GM19035 (cell line): ENCODE measurements at regions not wholly inside any gene's neighbourhood (a gene's known extent, or its start where the extent isn't known, plus 50 kb on each side); places are given as distances from the start of the nearest gene placed in this dataset.

Source experiments
- ATAC-seq: cut with Tn5 transposase; IDR thresholded peaks from one replicate; pipeline ENCODE4 v1.9.1; 2021; ENCODE audit not compliant: unreplicated experiment

- ATAC-seq: no peak
Measured at GRCh38 chr15:95416576-95416975, 913.9 kb upstream of the NR2F2 start.

GRCh38 chr15:95417761-95418160 is 912.7 kb upstream of the NR2F2 start:
- ATAC-seq: no peak

- no peak for ATAC-seq
Measured at GRCh38 chr15:95422255-95422654, 908.2 kb upstream of the NR2F2 start.

DNA sequence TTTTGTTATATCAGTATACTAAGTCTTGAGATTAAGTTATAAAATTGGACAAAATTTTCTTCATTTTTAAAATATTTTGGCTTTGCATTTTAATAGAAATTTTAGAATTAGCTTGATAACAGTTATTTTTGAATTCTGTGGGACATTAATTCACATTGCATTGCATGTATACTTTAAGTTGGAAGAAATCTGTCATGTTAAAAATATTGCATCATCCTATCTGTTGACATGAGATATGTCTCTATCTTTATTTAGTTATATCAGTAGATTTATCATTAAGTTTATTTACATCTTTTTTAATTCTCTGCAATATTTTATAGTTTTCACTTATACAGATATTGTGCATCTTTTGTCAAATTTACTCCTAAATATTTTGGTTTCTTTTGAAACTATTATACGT is 904.6 kb upstream of the NR2F2 start:
- ATAC-seq: no peak

DNA sequence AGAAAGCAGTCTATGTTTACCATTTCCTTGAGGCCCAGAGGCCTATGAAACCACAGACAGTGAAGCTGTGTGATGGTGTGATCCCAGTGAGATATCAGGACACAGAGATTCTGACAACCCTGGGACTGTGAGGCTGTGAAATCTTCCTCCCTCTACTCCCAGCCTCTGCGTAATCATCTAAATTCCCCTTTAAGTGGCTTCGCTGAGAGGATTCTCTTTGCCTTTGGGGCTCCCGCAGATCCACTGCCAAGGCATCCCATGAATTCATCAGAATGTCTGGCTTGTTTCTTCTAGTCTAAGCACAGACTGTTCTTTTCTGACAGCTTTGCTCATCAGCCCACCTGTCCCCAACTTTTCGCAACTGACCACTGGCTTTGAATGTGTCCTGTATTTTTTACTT is 901.2 kb upstream of the NR2F2 start:
- no peak for ATAC-seq

- ATAC-seq: no peak
Measured at GRCh38 chr15:95431518-95431917, 899.0 kb upstream of the NR2F2 start.

DNA sequence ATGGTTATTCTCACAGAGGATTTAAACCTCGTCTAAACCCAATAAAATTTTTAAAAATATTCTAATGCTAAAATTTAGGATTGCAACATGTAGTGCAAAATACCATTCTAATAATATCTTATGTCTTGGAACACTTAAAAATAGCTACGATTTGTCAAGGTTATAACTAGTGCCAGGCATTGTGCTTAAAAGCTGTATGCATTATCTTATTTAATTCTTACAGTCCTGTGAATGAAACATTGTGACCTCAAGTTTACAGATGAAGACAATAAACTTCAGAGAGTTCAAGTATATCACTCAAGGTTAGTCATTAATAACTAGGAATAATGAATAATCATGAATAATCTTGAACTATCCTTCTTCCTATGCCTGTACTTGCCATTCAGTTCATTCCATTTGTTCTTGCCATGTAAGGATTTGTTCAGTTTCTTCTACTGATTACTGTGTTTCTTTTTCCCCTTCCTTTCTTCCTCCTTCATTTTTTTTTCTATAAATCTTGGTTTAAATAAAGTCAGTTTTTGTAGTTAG is 897.6 kb upstream of the NR2F2 start:
- ATAC-seq: no peak

- no peak for ATAC-seq
Measured at GRCh38 chr15:95439922-95440376, 890.6 kb upstream of the NR2F2 start.

GRCh38 chr15:95440712-95441111 is 889.8 kb upstream of the NR2F2 start:
- ATAC-seq: no peak

DNA sequence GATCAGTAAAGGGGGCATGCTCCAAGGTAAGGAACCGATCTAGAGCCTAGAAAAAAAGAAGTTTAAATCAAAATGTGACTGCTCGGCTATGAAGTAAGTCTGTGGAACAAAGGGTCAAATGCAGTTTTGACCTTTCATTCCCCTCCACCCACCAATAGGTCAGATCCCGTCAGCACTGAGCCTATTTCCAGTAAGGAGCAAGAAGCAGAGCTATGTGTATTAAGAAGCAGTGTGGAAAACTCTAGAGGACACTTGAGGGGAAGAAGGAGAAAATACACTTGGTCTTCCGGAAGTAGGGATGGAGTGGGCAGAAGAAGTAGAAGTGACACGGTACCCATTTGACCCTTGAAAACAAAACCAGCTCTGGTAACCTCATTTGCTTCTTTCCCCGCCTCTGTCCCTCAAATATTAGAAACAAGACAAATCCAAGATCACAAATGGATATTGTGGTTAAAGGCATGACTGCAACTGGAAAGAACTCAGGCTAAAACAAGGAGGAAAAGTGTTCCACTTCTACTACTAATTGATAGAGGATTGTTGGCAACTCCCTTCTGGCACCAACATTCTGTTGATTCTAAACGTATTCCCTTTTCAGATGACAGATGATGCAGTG is 888.3 kb upstream of the NR2F2 start:
- no peak for ATAC-seq

DNA sequence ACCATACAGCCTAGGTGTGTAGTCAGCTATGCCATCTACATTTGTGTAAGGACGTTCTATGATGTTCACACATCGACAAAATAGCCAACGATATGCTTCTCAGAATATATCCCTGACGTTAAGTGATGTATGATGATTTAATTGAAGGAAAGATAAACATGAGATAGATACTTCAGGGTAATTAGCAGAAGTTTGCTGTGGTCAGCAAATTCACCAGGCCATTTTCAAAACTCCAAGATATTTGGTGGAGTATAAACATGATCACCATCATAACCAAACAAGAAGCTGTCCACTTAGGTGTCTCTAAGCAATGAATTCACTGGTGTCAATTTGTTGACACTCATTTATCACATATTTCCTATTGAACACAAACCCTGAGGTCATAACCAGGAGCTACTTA is 885.6 kb upstream of the NR2F2 start:
- no peak for ATAC-seq

GRCh38 chr15:95446854-95447253 is 883.6 kb upstream of the NR2F2 start:
- no peak for ATAC-seq

DNA sequence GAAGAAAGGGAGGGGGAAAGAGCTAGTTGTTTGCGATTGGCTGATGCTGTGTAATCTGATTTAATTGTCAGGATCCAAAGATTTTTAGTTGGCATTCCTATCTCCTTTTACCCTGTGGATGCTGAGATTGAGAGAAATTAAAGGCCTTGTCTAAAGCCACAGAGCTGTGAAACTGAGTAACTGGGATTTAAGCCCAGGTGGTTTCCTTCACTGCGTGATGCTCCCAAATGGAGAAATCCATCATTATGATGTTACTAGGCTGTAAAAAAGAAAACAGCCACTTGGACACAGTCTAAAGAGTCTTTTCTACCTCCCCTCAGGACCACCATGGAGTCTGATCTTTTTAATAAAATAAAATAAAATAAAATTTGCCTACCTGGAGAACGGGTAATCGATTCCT is 883.0 kb upstream of the NR2F2 start:
- no peak for ATAC-seq

DNA sequence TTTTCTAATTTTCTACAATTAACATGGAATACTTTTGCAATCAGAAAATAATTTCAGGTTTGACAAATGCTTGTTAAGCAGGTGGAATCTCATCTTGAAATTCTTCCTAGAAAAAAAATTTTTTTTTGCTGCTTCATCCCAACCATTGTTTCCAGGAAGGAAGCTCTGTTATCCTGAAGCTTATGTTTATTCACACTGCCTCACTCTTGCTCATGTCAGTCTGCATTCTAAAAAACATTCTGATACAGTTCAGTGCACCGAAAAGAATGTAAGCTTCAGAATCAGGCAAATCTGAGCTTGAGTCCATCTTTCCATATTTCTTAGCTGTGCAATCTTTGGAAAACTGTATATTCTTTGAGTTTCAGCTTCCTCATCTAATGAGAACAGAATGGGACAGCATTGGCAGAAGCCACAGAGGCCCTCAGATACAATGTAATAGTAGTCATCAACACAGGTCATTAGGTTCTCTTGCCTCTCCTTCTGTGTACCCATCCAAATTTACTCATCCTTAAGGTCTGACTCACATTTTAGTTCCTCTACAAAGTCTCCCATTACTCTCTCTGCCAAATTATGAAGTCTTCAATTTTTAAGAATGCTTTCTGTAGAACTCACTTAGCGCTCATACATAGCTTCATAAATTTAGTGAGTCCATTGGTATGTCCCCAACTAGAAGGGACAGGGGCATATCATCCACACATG is 881.8 kb upstream of the NR2F2 start:
- no peak for ATAC-seq

DNA sequence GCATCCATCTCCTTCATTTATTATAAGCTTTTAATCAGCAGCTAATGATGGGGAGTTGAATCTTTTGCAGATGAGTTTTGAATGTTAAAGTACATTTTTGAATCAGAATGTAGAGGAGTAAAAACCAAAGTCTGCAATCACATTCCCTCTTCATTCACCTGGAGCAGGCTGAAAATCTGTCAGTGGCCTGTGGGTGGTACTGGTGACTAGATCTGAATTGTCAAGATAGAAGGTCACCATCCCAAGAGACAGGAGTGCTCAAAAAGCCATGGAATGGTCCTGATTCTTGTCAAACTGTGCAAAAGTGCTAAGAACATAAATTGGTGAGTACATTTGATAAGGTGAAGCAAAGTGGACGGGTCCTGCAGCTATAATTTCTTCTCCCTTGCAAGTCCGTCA is 881.3 kb upstream of the NR2F2 start:
- ATAC-seq: no peak

- no peak for ATAC-seq
Measured at GRCh38 chr15:95450413-95450812, 880.1 kb upstream of the NR2F2 start.

DNA sequence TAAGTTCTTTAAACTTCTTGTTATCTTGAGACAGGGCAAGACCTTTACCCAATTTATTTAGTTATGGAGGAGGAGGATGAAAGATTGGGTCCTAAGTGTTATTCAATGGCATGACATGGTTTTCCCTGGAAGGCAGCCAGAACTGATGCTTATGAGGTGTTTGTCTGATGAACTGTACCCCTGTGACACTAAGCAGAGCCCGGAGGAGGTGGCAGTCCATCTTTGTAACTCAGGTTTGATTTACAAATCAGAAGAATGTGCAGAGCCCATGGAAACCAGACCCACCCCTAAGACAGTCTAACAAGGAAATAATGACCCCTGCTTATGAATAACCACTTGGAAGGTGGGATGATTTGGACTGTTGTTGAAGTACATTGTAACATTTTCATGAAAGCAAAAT is 878.6 kb upstream of the NR2F2 start:
- no peak for ATAC-seq

DNA sequence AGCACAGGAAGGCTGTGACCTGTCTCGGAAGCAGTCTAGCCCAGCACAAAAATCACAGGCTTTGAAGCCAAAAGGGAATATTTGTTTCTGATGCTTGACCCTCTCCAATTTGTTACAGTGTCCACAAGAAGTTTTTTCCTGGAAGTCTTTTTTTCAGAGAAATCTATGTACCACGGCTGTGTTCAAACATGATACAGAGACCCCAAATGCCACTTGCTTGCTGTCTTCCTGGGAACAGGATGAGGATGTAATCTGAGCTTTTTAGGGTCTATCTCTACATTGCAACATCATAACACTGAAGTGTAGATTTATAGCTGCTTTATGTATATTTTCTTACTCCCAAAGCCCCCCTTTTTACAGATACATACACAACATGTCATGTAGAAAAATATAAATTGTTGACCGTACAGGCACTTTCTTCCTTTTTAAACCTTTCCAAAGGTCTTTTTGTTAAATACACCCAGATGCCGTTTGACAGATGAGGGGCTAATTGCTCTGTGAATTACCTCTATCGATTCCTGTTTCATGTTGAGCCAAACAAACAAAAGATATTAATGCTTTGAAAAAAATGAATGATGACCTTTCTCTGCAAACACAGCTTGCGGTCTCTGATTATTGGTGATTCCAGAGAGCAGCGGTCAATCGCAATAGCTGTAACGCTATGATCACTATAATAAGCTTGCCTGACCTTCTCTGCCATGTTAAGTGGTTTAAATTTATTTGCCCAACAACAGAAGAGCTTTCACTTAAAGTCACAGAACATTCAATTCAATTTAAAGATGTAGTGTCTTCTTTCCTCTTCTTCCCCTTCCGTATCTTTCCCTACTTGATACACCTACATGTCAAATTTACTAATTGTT is 875.9 kb upstream of the NR2F2 start:
- ATAC-seq: no peak

DNA sequence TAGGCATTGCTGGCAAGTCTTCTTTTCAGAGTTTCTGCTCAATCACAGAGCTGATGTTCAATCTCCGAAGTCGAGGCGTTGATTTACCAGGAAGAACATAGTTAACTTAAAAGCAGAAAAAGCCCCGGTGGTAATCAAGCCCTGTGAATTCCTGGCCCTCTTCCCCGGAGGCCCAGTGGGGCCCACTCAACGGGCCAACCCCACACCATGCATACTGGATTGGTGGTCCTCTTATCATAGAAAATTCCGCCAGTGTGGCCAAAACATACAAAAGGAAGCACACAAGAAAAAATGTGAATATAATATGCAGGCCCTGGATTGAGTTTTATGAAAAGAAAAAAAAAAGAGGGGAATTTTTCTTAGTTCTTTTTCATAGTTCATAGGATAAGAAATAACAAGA is 873.0 kb upstream of the NR2F2 start:
- no peak for ATAC-seq

DNA sequence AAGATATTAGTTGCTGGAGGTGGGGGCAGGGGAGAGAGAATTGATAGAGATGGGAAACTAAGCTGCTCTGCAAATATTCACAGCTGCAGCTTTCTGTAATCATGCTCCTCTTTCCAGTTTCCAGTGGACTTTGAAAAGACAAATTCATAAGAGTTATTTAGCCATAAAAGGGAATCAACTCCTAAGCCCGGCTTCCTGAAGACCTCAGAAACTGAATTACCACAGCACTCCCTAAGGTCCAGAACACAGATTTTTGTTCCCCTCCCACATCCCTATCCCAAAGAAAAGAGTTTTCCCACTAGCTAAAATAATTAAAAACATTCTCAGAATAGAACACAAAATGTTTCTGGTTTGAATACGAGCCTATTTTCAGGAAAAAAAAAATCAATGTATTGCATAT is 871.8 kb upstream of the NR2F2 start:
- ATAC-seq: no peak

GRCh38 chr15:95459273-95459672 is 871.2 kb upstream of the NR2F2 start:
- ATAC-seq: no peak

DNA sequence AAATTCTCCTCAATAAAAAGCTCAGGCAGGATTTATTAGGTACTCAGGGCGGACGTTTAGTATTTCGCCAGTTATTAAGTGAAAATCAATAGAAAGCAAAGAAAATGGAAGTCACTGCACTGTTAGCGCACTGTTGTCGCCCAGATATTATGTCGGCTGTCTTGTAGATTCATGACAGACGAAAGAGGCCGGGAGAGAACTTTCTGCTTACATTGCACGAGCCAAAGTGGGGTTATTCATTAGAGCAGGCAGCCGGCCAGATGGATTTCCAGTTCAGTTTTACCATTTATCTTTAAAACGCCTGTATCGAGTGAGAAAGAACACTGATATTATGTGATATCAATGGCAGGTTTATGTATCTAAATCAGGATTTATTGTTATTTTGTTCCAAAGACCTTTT is 866.0 kb upstream of the NR2F2 start:
- no peak for ATAC-seq
